MM.1S (cell line): ENCODE measurements at regions not wholly inside any gene's neighbourhood (a gene's known extent, or its start where the extent isn't known, plus 50 kb on each side); places are given as distances from the start of the nearest gene placed in this dataset.
"Not testable (repeated sequence)": the region's sequence is repeated elsewhere in the genome, so short reads cannot be mapped to it uniquely, and the experiment has no call there.

Source experiments
- DNase-seq: peaks from one replicate; pipeline ENCODE4 v3.0.0-alpha.2; 2015
- H2AFZ ChIP-seq: fragments of 300-600 bp; sonication (generic); 2 replicates; pipeline ENCODE4 v1.6.0; 2016; ENCODE audit warnings: antibody characterized with exemption, low read length
- H3F3A ChIP-seq: fragments of 300-600 bp; sonication (generic); 2 replicates; pipeline ENCODE4 v1.6.1; 2016; ENCODE audit warnings: mild to moderate bottlenecking, antibody characterized with exemption, low read length, moderate library complexity, mixed read lengths; ENCODE audit not compliant: insufficient read depth
- H3K27ac ChIP-seq: fragments of 300-600 bp; sonication (generic); 2 replicates; pipeline ENCODE4 v1.5.1; 2016; ENCODE audit warnings: mild to moderate bottlenecking, low read length
- H3K27me3 ChIP-seq: fragments of 300-600 bp; sonication (generic); replicated peaks from 2 replicates; pipeline ENCODE4 v1.6.0; 2016; ENCODE audit warnings: low read length; ENCODE audit not compliant: insufficient read depth
- H3K36me3 ChIP-seq: fragments of 300-600 bp; sonication (generic); replicated peaks from 2 replicates; pipeline ENCODE4 v1.6.1; 2016; ENCODE audit warnings: mild to moderate bottlenecking, low read length, mixed read lengths; ENCODE audit not compliant: insufficient read depth
- H3K4me1 ChIP-seq: fragments of 300-600 bp; sonication (generic); 2 replicates; pipeline ENCODE4 v1.6.1; 2016; ENCODE audit warnings: low read length, mixed read lengths
- H3K4me2 ChIP-seq: fragments of 300-600 bp; sonication (generic); 2 replicates; pipeline ENCODE4 v1.6.0; 2016; ENCODE audit warnings: low read depth, low read length
- H3K4me3 ChIP-seq: fragments of 300-600 bp; sonication (generic); 2 replicates; pipeline ENCODE4 v1.5.1; 2016; ENCODE audit warnings: low read length, mixed read lengths
- H3K79me2 ChIP-seq: fragments of 300-600 bp; sonication (generic); 2 replicates; pipeline ENCODE4 v1.6.1; 2016; ENCODE audit warnings: mixed run types, low read length, mixed read lengths
- H3K9ac ChIP-seq: fragments of 300-600 bp; sonication (generic); 2 replicates; pipeline ENCODE4 v1.6.1; 2016; ENCODE audit warnings: low read length, mixed read lengths
- H3K9me2 ChIP-seq: fragments of 300-600 bp; sonication (generic); replicated peaks from 2 replicates; pipeline ENCODE4 v1.6.1; 2016; ENCODE audit warnings: mild to moderate bottlenecking, low read length, mixed read lengths; ENCODE audit not compliant: insufficient read depth
- H3K9me3 ChIP-seq: fragments of 300-600 bp; sonication (generic); replicated peaks from 2 replicates; pipeline ENCODE4 v1.6.1; 2016; ENCODE audit warnings: mild to moderate bottlenecking, low read length, mixed read lengths; ENCODE audit not compliant: insufficient read depth
- H4K20me1 ChIP-seq: fragments of 300-600 bp; sonication (generic); 2 replicates; pipeline ENCODE4 v1.6.1; 2016; ENCODE audit warnings: mild to moderate bottlenecking, low read length, moderate library complexity, mixed read lengths; ENCODE audit not compliant: insufficient read depth
- CTCF ChIP-seq: fragments of 300-600 bp; sonication (generic); IDR thresholded peaks from 2 replicates; pipeline ENCODE4 v1.5.1; 2016; ENCODE audit warnings: antibody characterized with exemption, low read length, mixed read lengths
- EZH2 ChIP-seq: fragments of 300-600 bp; sonication (generic); optimal IDR thresholded peaks from 2 replicates; pipeline ENCODE3; 2017; ENCODE audit warnings: low read depth, mild to moderate bottlenecking, antibody characterized with exemption, low read length, mixed read lengths
- EZH2phosphoT487 ChIP-seq: fragments of 300-600 bp; sonication (generic); IDR thresholded peaks from 2 replicates; pipeline ENCODE4 v1.6.1; 2018; ENCODE audit warnings: antibody characterized with exemption, low read length

DNA sequence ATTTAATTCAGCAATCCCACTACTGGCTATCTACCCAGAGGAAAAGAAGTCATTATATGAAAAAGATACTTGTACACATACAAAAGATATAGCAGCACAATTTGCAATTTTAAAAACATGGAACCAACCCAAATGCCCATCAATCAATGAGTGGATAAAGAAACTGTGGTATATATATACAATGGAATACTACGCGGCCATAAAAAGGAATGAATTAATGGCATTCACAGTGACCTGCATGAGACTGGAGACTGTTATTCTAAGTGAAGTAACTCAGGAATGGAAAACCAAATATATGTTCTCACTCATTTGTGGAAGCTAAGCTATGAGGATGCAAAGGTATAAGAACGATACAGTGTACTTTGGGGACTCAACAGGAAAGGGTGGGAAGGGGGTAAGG, 102.8 kb upstream of the KCNMA1 start:
- H3K4me3 ChIP-seq, H3K9me3 ChIP-seq, H3F3A ChIP-seq, H3K79me2 ChIP-seq, H4K20me1 ChIP-seq, H3K27me3 ChIP-seq, H3K4me1 ChIP-seq, H3K4me2 ChIP-seq, H3K9me2 ChIP-seq, H3K36me3 ChIP-seq, H3K27ac ChIP-seq, DNase-seq, H2AFZ ChIP-seq, H3K9ac ChIP-seq: not testable (repeated sequence)

GRCh38 chr10:77738496-77739158, 101.0 kb upstream of the KCNMA1 start:
- H3K36me3 ChIP-seq: no peaks in the 10 kb centered on the region
- no peaks in the 10 kb centered on the region for H3K9me2 ChIP-seq
- H3K27me3 ChIP-seq: no peaks in the 10 kb centered on the region
- no peak overlapping the region for H2AFZ ChIP-seq
- no peaks in the 10 kb centered on the region for H3K79me2 ChIP-seq
- no peaks in the 10 kb centered on the region for H3F3A ChIP-seq
- no peak for DNase-seq
- H3K4me1 ChIP-seq: no peaks in the 10 kb centered on the region
- no peaks in the 10 kb centered on the region for H3K9me3 ChIP-seq
- no peaks in the 10 kb centered on the region for H4K20me1 ChIP-seq
- H3K4me3 ChIP-seq: no peak overlapping the region
- no peak overlapping the region for H3K27ac ChIP-seq
- no peak overlapping the region for H3K4me2 ChIP-seq
- H3K9ac ChIP-seq: no peak overlapping the region
- TF ChIP-seq EZH2 (no peak), CTCF (no peak), EZH2phosphoT487 (no peak)

DNA sequence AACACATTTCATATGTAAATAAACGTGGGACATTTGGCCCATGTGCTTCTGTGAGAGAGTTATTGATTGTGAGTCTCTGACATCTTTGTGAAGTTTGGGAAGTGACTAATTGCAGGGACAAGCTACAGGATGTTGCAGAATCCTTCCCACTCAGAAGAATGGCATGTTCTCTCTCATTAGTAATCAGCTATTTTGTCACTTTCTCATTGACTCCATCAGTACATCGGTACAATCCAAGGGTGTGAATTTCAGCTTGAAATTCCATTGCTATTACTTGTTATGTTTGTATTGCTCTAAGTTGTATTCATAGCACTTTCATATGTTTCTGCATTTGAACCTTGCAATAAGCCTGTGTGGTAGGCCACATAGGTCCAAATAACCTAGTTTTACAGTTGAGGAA, 100.0 kb upstream of the KCNMA1 start:
- Histone ChIP-seq H3K4me3 (no peak overlapping the region), H3K9ac (no peak overlapping the region), H3K27ac (no peak overlapping the region), H3K9me3 (no peaks in the 10 kb centered on the region), H3K79me2 (no peaks in the 10 kb centered on the region), H3K36me3 (no peaks in the 10 kb centered on the region), H3K9me2 (no peaks in the 10 kb centered on the region), H3F3A (no peaks in the 10 kb centered on the region), H3K4me2 (no peak overlapping the region), H3K27me3 (no peaks in the 10 kb centered on the region), H3K4me1 (no peaks in the 10 kb centered on the region), H4K20me1 (no peaks in the 10 kb centered on the region), H2AFZ (no peak overlapping the region)
- DNase-seq: no peak
- no peak for TF ChIP-seq EZH2
- no peak for TF ChIP-seq CTCF
- no peak for TF ChIP-seq EZH2phosphoT487

DNA sequence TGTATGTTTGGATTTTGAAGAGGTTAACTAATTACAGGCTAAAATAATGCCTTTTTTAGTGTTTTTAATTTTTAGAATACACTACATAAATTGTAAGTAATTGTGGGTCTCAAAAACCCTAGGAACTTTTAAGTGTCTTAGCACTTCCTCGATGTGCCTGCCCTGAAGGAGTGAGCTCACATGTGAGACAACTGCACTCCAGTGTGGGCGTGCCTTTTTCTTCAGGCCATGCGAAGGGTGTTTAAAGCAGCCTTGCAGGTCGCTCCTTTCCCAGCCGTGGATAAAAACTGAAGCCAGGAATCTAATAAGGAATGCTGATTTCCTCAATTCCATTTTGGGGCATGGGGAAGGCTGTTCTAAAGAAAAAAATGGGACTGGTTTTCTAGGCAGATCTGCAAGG, 97.5 kb upstream of the KCNMA1 start:
- not testable (repeated sequence) for H3K79me2 ChIP-seq, H3K27me3 ChIP-seq, H3K4me1 ChIP-seq, H3K4me3 ChIP-seq, H3K36me3 ChIP-seq, DNase-seq, H2AFZ ChIP-seq, H3F3A ChIP-seq, H3K9ac ChIP-seq, H3K9me3 ChIP-seq, H3K27ac ChIP-seq, H3K4me2 ChIP-seq, H4K20me1 ChIP-seq, H3K9me2 ChIP-seq
